ENCODE measurements at regions not wholly inside any gene's neighbourhood (a gene's known extent, or its start where the extent isn't known, plus 50 kb on each side); places are given as distances from the start of the nearest gene placed in this dataset.
"Not testable (repeated sequence)": the region's sequence is repeated elsewhere in the genome, so short reads cannot be mapped to it uniquely, and the experiment has no call there.

DNA sequence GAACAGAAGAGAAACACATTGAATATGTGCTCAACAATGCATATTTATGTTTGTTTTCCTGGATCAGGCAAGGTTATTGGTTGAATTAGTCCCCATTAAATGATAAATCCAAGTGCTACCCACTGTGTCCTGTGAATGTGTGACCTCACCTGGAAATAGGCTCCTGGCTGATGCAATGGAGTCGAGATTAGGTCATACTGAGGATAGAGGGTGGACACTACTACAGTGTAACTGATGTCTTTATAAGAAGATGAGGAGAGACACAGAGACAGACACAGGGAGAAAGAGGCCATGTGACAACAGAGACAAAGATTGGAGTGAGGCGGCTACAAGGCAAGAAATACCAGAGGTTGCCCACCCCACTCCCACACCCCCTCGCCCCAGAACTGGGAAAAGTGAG, 559.3 kb downstream of the C6orf118 start:
- TF ChIP-seq, protein P1, sequence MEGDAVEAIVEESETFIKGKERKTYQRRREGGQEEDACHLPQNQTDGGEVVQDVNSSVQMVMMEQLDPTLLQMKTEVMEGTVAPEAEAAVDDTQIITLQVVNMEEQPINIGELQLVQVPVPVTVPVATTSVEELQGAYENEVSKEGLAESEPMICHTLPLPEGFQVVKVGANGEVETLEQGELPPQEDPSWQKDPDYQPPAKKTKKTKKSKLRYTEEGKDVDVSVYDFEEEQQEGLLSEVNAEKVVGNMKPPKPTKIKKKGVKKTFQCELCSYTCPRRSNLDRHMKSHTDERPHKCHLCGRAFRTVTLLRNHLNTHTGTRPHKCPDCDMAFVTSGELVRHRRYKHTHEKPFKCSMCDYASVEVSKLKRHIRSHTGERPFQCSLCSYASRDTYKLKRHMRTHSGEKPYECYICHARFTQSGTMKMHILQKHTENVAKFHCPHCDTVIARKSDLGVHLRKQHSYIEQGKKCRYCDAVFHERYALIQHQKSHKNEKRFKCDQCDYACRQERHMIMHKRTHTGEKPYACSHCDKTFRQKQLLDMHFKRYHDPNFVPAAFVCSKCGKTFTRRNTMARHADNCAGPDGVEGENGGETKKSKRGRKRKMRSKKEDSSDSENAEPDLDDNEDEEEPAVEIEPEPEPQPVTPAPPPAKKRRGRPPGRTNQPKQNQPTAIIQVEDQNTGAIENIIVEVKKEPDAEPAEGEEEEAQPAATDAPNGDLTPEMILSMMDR (IDR thresholded peaks at IDR 0.05): no peak
- no peaks in the 10 kb centered on the region for H3K9me3 Mint-ChIP-seq (ENCODE audit: low read depth)
- no peak overlapping the region for H3K27ac Mint-ChIP-seq (ENCODE audit: unreplicated experiment)
- no peaks in the 10 kb centered on the region for H3K27me3 Mint-ChIP-seq (ENCODE audit: low read depth)
- peaks cover 5% of the 10 kb centered on the region for H3K4me1 Mint-ChIP-seq (ENCODE audit: low read depth)
- H3K4me3 Mint-ChIP-seq (ENCODE audit: unreplicated experiment): no peak overlapping the region
- no peak for DNase-seq (ENCODE audit: low spot score)
- H3K36me3 Mint-ChIP-seq (ENCODE audit: low read depth): no peaks in the 10 kb centered on the region

DNA sequence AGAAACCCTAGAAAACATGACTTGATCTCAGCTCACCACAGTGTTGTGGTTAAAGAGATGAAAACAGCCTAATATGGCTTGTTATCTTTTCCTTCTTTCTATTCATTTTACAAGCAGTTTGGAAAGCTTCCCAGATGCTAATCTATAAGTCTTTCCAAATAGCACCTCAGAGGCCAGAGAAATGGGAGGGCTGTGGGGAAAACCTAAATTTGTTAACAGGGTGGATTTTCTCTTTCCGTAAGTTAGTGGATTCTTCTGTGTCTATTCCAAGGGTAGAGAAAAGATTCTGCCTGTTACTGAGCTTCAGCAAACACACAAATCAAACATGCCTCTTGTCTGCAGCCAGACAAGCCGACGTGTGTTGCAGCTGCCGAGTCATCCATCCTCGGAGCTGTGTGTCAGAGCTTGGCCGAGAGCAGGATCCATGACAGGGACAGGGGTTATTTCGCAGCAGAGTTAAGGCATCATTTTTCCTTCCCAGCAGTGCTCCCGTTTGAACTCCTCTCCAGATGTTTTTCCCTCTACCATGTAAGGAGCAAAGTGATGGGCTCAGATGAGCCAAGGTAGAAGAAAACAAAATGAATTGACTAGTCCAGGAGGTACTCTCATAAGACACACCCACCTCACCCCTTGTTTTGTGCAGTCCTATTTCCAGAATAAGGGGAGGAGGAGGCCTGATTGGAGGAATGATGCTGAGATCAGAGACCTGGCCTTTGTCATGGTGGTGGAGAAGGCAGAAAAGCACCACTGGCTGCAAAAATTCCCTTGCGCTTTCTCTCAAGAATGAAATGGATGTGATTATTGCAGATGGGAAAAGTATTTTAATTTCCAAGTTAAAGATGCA, 560.0 kb downstream of the C6orf118 start:
- H3K4me3 Mint-ChIP-seq (ENCODE audit: unreplicated experiment): peak overlapping the region; percentile 5
- H3K9me3 Mint-ChIP-seq (ENCODE audit: low read depth): peaks cover 3% of the 10 kb centered on the region
- no peaks in the 10 kb centered on the region for H3K27me3 Mint-ChIP-seq (ENCODE audit: low read depth)
- peaks cover 5% of the 10 kb centered on the region for H3K4me1 Mint-ChIP-seq (ENCODE audit: low read depth)
- TF ChIP-seq, protein P1 (IDR thresholded peaks at IDR 0.05): no peak
- no peak overlapping the region for H3K27ac Mint-ChIP-seq (ENCODE audit: unreplicated experiment)
- DNase-seq (ENCODE audit: low spot score): no peak
- no peaks in the 10 kb centered on the region for H3K36me3 Mint-ChIP-seq (ENCODE audit: low read depth)

DNA sequence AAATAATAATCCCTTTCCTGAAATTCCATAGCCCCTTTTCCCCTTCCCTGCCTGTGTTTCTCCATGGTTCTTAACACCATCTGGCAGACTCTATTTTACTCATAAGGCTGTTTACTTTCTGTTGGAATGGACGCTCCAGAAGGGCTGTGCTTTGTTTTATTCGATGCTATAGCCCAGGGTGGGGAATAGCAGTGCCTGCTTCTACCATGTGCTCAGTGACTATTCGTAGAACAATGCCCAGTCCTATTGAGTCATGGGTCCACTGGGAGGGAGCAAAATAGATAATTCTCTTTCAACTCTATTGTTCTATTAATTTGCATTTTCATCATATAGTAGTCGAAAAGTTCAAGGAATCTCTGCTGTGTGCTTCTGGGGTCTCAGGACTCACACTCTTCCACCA, 565.1 kb downstream of the C6orf118 start:
- TF ChIP-seq, protein P1 (IDR thresholded peaks at IDR 0.05): no peak
- DNase-seq (ENCODE audit: low spot score): no peak
- Mint-ChIP-seq H3K36me3 (ENCODE audit: low read depth) (no peaks in the 10 kb centered on the region), H3K4me1 (ENCODE audit: low read depth) (peaks cover 2% of the 10 kb centered on the region), H3K27ac (ENCODE audit: unreplicated experiment) (no peak overlapping the region), H3K4me3 (ENCODE audit: unreplicated experiment) (no peak overlapping the region), H3K9me3 (ENCODE audit: low read depth) (peaks cover 3% of the 10 kb centered on the region), H3K27me3 (ENCODE audit: low read depth) (peaks cover 2% of the 10 kb centered on the region)

DNA sequence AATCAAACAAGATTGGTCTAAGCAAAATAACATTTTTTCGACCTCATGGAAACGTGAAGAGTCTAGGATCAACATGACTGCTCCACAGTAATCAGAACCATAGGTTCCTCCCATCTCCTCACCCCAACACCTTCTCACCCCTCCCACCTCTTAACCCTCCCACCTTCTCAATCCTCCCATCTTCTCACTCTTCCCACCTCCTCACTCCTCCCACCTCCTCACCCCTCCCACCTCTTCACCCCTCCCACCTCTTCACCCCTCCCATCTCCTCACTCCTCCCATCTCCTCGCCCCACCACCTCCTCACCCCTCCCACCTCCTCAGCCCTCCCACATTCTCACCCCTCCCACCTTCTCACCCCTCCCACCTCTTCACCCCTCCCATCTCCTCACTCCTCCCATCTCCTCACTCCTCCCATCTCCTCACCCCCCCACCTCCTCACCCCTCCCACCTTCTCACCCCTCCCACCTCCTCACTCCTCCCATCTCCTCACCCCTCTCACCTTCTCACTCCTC, 567.4 kb downstream of the C6orf118 start:
- TF ChIP-seq, protein P1 (IDR thresholded peaks at IDR 0.05): no peak
- Mint-ChIP-seq H3K9me3 (ENCODE audit: low read depth) (peaks cover 7% of the 10 kb centered on the region), H3K27me3 (ENCODE audit: low read depth) (peaks cover 2% of the 10 kb centered on the region), H3K27ac (ENCODE audit: unreplicated experiment) (no peak overlapping the region), H3K4me1 (ENCODE audit: low read depth) (no peaks in the 10 kb centered on the region), H3K4me3 (ENCODE audit: unreplicated experiment) (no peak overlapping the region), H3K36me3 (ENCODE audit: low read depth) (no peaks in the 10 kb centered on the region)
- DNase-seq (ENCODE audit: low spot score): no peak

DNA sequence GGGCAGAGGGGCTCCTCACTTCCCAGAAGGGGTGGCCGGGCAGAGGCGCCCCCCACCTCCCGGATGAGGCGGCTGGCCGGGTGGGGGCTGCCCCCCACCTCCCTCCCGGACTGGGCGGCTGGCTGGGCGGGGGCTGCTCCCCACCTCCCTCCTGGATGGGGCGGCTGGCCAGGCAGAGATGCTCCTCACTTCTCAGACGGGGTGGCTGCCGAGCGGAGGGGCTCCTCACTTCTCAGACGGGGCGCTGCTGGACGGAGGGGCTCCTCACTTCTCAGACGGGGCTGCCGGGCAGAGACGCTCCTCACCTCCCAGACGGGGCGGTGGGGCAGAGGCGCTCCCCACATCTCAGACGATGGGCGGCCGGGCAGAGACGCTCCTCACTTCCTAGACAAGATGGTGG, 573.3 kb downstream of the C6orf118 start:
- H3K27me3 Mint-ChIP-seq (ENCODE audit: low read depth); H3K36me3 Mint-ChIP-seq (ENCODE audit: low read depth); H3K4me1 Mint-ChIP-seq (ENCODE audit: low read depth); DNase-seq (ENCODE audit: low spot score); H3K27ac Mint-ChIP-seq (ENCODE audit: unreplicated experiment); H3K4me3 Mint-ChIP-seq (ENCODE audit: unreplicated experiment); H3K9me3 Mint-ChIP-seq (ENCODE audit: low read depth): not testable (repeated sequence)

DNA sequence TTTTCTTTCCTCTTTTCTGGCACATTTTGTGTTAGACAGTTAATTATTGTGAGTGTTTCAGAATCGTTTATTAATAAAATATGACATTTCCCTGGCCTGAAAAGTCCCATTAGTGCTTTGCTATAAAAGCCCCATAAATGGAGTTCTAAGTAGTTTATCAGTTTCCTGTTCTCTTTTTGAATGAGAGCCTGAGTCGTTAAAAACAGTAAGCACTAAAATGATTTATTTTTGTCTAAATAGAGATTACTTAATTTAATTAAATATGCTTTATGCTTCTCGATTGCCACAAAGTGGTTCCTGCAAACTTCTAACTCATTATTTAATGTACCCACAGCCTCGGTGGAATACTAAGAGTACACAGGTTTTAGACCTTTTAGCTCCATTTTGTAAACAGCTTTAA, 577.9 kb downstream of the C6orf118 start:
- Mint-ChIP-seq H3K27me3 (ENCODE audit: low read depth) (no peaks in the 10 kb centered on the region), H3K4me3 (ENCODE audit: unreplicated experiment) (no peak overlapping the region), H3K36me3 (ENCODE audit: low read depth) (no peaks in the 10 kb centered on the region), H3K9me3 (ENCODE audit: low read depth) (peaks cover 12% of the 10 kb centered on the region), H3K27ac (ENCODE audit: unreplicated experiment) (no peak overlapping the region), H3K4me1 (ENCODE audit: low read depth) (no peaks in the 10 kb centered on the region)
- TF ChIP-seq, protein P1 (IDR thresholded peaks at IDR 0.05): no peak
- no peak for DNase-seq (ENCODE audit: low spot score)
